ENCODE measurements at regions not wholly inside any gene's neighbourhood (a gene's known extent, or its start where the extent isn't known, plus 50 kb on each side); places are given as distances from the start of the nearest gene placed in this dataset.

GRCh38 chr5:107020626-107021025 lies 650.1 kb downstream of the EFNA5 start:
- Histone ChIP-seq H3K4me3 (replicated peaks in 1 of 3; ENCODE audit: insufficient read depth in 1 of 3, low read depth in 1 of 3, low read length in 3 of 3) (no peak overlapping the region), H2AFZ (ENCODE audit: low read depth, low read length) (no peak overlapping the region), H3K36me3 (ENCODE audit: control insufficient read depth in 2 of 2, extremely low read depth in 1 of 2, insufficient read depth in 2 of 2, low read length in 2 of 2) (no peaks in the 10 kb centered on the region), H3K9me1 (replicated peaks; ENCODE audit: control insufficient read depth, extremely low read depth, insufficient read depth, low read length) (no peaks in the 10 kb centered on the region), H3K4me2 (ENCODE audit: insufficient read depth, low read length) (no peak overlapping the region), H3K9me3 (replicated peaks; ENCODE audit: control insufficient read depth, insufficient read depth, low read length) (no peaks in the 10 kb centered on the region), H3K27ac (ENCODE audit: insufficient read depth, low read depth, low read length) (no peak overlapping the region), H3K79me2 (ENCODE audit: control insufficient read depth, insufficient read depth, low read length) (no peaks in the 10 kb centered on the region), H3K9ac (replicated peaks; ENCODE audit: extremely low read depth, insufficient read depth, low read length) (no peak overlapping the region), H4K20me1 (replicated peaks; ENCODE audit: control insufficient read depth, extremely low read depth, insufficient read depth, low read length) (no peaks in the 10 kb centered on the region), H3K4me1 (ENCODE audit: control insufficient read depth, extremely low read depth, insufficient read depth, low read length) (no peaks in the 10 kb centered on the region), H3K27me3 (ENCODE audit: control insufficient read depth in 2 of 2, insufficient read depth in 2 of 2, low read length in 2 of 2) (no peaks in the 10 kb centered on the region)
- intact Hi-C loops (cut with micrococcal nuclease) = no loop called here
- CTCF ChIA-PET = no interaction called here
- FAIRE-seq (no peak), DNase-seq (ENCODE audit: low read depth, low spot score) (no peak)
- POLR2A ChIA-PET = no interaction called here
- dilution Hi-C loops (cut with MboI; ENCODE audit: extremely low pct_ligation_motif_present, low sequenced_read_pairs) = no loop called here
- TF ChIP-seq POLR2A (IDR thresholded peaks at IDR 0.05; ENCODE audit: low read depth, low read length) (no peak), MAX (IDR thresholded peaks at IDR 0.05; ENCODE audit: insufficient read depth, insufficient read length) (no peak), POLR2AphosphoS5 (IDR thresholded peaks at IDR 0.05; ENCODE audit: insufficient read depth, low read depth, low read length) (no peak), JUN (IDR thresholded peaks at IDR 0.05; ENCODE audit: borderline replicate concordance, insufficient read depth, insufficient read length, low read depth) (no peak), MYC (IDR thresholded peaks at IDR 0.05; ENCODE audit: low read depth, low read length) (no peak), EZH2 (IDR thresholded peaks at IDR 0.05; ENCODE audit: borderline replicate concordance, low read depth, low read length, severe bottlenecking) (no peak), FOS (IDR thresholded peaks at IDR 0.05; ENCODE audit: borderline replicate concordance, insufficient read depth, low read length) (no peak), GATA2 (IDR thresholded peaks at IDR 0.05; ENCODE audit: insufficient read depth, insufficient read length, low read depth, low read length) (no peak), CTCF (IDR thresholded peaks at IDR 0.05; ENCODE audit: extremely low read depth in 1 of 2, insufficient read depth in 1 of 2, low read depth in 1 of 2, low read length in 2 of 2) (no peak)
- no TSS peak for BruUV-seq (replicated peaks)

All from endothelial cell of umbilical vein (primary cell).